ENCODE measurements at regions not wholly inside any gene's neighbourhood (a gene's known extent, or its start where the extent isn't known, plus 50 kb on each side); places are given as distances from the start of the nearest gene placed in this dataset.
A peak's percentile ranks its signal among the peaks of the same experiment; 100 is the strongest.

- H3K79me2 ChIP-seq = no peaks in the 10 kb centered on the region
- no peaks in the 10 kb centered on the region for H3K27me3 ChIP-seq
- no peaks in the 10 kb centered on the region for H3K36me3 ChIP-seq (replicated peaks; ENCODE audit: insufficient read depth, low read depth)
- no peaks in the 10 kb centered on the region for H3K9me2 ChIP-seq (replicated peaks; ENCODE audit: insufficient read depth)
- no peak overlapping the region for H3K4me2 ChIP-seq
- WGBS (ENCODE audit: low lambda C conversion rate, missing lambda C conversion rate) = 63% methylated on average over 6 of the region's 6 CpGs
- H3K27ac ChIP-seq = peak overlapping the region; percentile 62
- DNase-seq (ENCODE audit: low spot score) = peak; percentile 37
- H2AFZ ChIP-seq = no peak overlapping the region
- no peak for TF ChIP-seq EZH2 (IDR thresholded peaks at IDR 0.05; ENCODE audit: borderline replicate concordance)
- no peak for TF ChIP-seq CTCF (IDR thresholded peaks at IDR 0.05; ENCODE audit: poor library complexity)
- no peak for TF ChIP-seq EZH2phosphoT487 (IDR thresholded peaks at IDR 0.05; ENCODE audit: low read depth, severe bottlenecking, unreplicated experiment)
- no peaks in the 10 kb centered on the region for H4K20me1 ChIP-seq (ENCODE audit: insufficient read depth, poor library complexity, severe bottlenecking)
- no peak overlapping the region for H3K4me3 ChIP-seq
- no peaks in the 10 kb centered on the region for H3K9me3 ChIP-seq (ENCODE audit: low read depth)
- peaks cover 4% of the 10 kb centered on the region for H3K4me1 ChIP-seq (ENCODE audit: insufficient read depth)
Observed at GRCh38 chr3:171936191-171936841, 93.2 kb downstream of the TMEM212 start.

GRCh38 chr3:171939578-171939977 is 96.4 kb downstream of the TMEM212 start:
- WGBS (ENCODE audit: low lambda C conversion rate, missing lambda C conversion rate) = 75% methylated on average over 2 of the region's 2 CpGs
- Histone ChIP-seq H2AFZ (no peak overlapping the region), H3K9me2 (replicated peaks; ENCODE audit: insufficient read depth) (no peaks in the 10 kb centered on the region), H3K79me2 (no peaks in the 10 kb centered on the region), H3K27me3 (no peaks in the 10 kb centered on the region), H4K20me1 (ENCODE audit: insufficient read depth, poor library complexity, severe bottlenecking) (no peaks in the 10 kb centered on the region), H3K27ac (no peak overlapping the region), H3K36me3 (replicated peaks; ENCODE audit: insufficient read depth, low read depth) (no peaks in the 10 kb centered on the region), H3K4me1 (ENCODE audit: insufficient read depth) (peaks cover 12% of the 10 kb centered on the region), H3K4me2 (no peak overlapping the region), H3K9me3 (ENCODE audit: low read depth) (no peaks in the 10 kb centered on the region), H3K4me3 (no peak overlapping the region)
- TF ChIP-seq CTCF (IDR thresholded peaks at IDR 0.05; ENCODE audit: poor library complexity) (no peak), EZH2 (IDR thresholded peaks at IDR 0.05; ENCODE audit: borderline replicate concordance) (no peak), EZH2phosphoT487 (IDR thresholded peaks at IDR 0.05; ENCODE audit: low read depth, severe bottlenecking, unreplicated experiment) (no peak)
- no peak for DNase-seq (ENCODE audit: low spot score)

- no peak overlapping the region for H3K27ac ChIP-seq
- H3K9me3 ChIP-seq (ENCODE audit: low read depth) = no peaks in the 10 kb centered on the region
- peaks cover 13% of the 10 kb centered on the region for H3K4me1 ChIP-seq (ENCODE audit: insufficient read depth)
- H3K36me3 ChIP-seq (replicated peaks; ENCODE audit: insufficient read depth, low read depth) = no peaks in the 10 kb centered on the region
- WGBS (ENCODE audit: low lambda C conversion rate, missing lambda C conversion rate) = 66% methylated on average over 4 of the region's 4 CpGs
- H3K27me3 ChIP-seq = no peaks in the 10 kb centered on the region
- no peaks in the 10 kb centered on the region for H3K79me2 ChIP-seq
- H3K4me2 ChIP-seq = no peak overlapping the region
- H3K4me3 ChIP-seq = no peak overlapping the region
- DNase-seq (ENCODE audit: low spot score) = no peak
- H3K9me2 ChIP-seq (replicated peaks; ENCODE audit: insufficient read depth) = no peaks in the 10 kb centered on the region
- TF ChIP-seq CTCF (IDR thresholded peaks at IDR 0.05; ENCODE audit: poor library complexity) (no peak), EZH2 (IDR thresholded peaks at IDR 0.05; ENCODE audit: borderline replicate concordance) (no peak), EZH2phosphoT487 (IDR thresholded peaks at IDR 0.05; ENCODE audit: low read depth, severe bottlenecking, unreplicated experiment) (no peak)
- H4K20me1 ChIP-seq (ENCODE audit: insufficient read depth, poor library complexity, severe bottlenecking) = no peaks in the 10 kb centered on the region
- no peak overlapping the region for H2AFZ ChIP-seq
Observed at GRCh38 chr3:171940151-171940649, 97.1 kb downstream of the TMEM212 start.
